Nephron progenitor cell (in vitro differentiated cells): ENCODE measurements at regions not wholly inside any gene's neighbourhood (a gene's known extent, or its start where the extent isn't known, plus 50 kb on each side); places are given as distances from the start of the nearest gene placed in this dataset.

Experiments used
- DNase-seq: peaks from one replicate; pipeline ENCODE4 v3.0.0; 2021
- H3K27ac Mint-ChIP-seq: 2 replicates; pipeline ENCODE4 v1.8.0; 2021; ENCODE audit warnings: mild to moderate bottlenecking, moderate library complexity, mixed read lengths
- H3K27me3 Mint-ChIP-seq: 2 replicates; pipeline ENCODE4 v1.8.0; 2021; ENCODE audit warnings: mild to moderate bottlenecking, low read depth, mixed read lengths; ENCODE audit not compliant: poor library complexity
- H3K36me3 Mint-ChIP-seq: 2 replicates; pipeline ENCODE4 v1.8.0; 2021; ENCODE audit warnings: low read depth, mixed read lengths
- H3K4me1 Mint-ChIP-seq: 2 replicates; pipeline ENCODE4 v1.8.0; 2021; ENCODE audit warnings: mixed read lengths
- H3K4me3 Mint-ChIP-seq: 2 replicates; pipeline ENCODE4 v1.8.0; 2021; ENCODE audit warnings: mild to moderate bottlenecking, moderate library complexity, mixed read lengths
- H3K9me3 Mint-ChIP-seq: 2 replicates; pipeline ENCODE4 v1.8.0; 2021; ENCODE audit warnings: mild to moderate bottlenecking, moderate library complexity, mixed read lengths
- CTCF ChIP-seq: fragments of 200-600 bp; sonication (generic); IDR thresholded peaks from 2 replicates; pipeline ENCODE4 v1.5.0; 2021; ENCODE audit warnings: antibody characterized with exemption

- H3K27ac Mint-ChIP-seq, result no peak overlapping the region
- H3K4me3 Mint-ChIP-seq, result no peak overlapping the region
- TF ChIP-seq CTCF, result no peak
- H3K4me1 Mint-ChIP-seq, result peaks cover 6% of the 10 kb centered on the region
- DNase-seq, result no peak
- peaks cover 22% of the 10 kb centered on the region for H3K27me3 Mint-ChIP-seq
- no peaks in the 10 kb centered on the region for H3K9me3 Mint-ChIP-seq
- H3K36me3 Mint-ChIP-seq, result no peaks in the 10 kb centered on the region
Observed at GRCh38 chr5:6282352-6282751, 96.0 kb downstream of the MED10 start.

- Mint-ChIP-seq H3K4me3 (no peak overlapping the region), H3K27me3 (peaks cover 28% of the 10 kb centered on the region), H3K4me1 (peaks cover 6% of the 10 kb centered on the region), H3K36me3 (no peaks in the 10 kb centered on the region), H3K27ac (no peak overlapping the region), H3K9me3 (no peaks in the 10 kb centered on the region)
- TF ChIP-seq CTCF, result no peak
- no peak for DNase-seq
Observed at GRCh38 chr5:6281818-6282217, 96.5 kb downstream of the MED10 start.

GRCh38 chr5:6280425-6281100, 97.8 kb downstream of the MED10 start:
- Mint-ChIP-seq H3K4me1 (peaks cover 6% of the 10 kb centered on the region), H3K9me3 (no peaks in the 10 kb centered on the region), H3K27me3 (peaks cover 29% of the 10 kb centered on the region), H3K4me3 (no peak overlapping the region), H3K36me3 (no peaks in the 10 kb centered on the region), H3K27ac (no peak overlapping the region)
- DNase-seq, result no peak
- TF ChIP-seq CTCF, result no peak

- no peak overlapping the region for H3K27ac Mint-ChIP-seq
- DNase-seq, result no peak
- H3K27me3 Mint-ChIP-seq, result peaks cover 29% of the 10 kb centered on the region
- no peaks in the 10 kb centered on the region for H3K36me3 Mint-ChIP-seq
- H3K4me3 Mint-ChIP-seq, result no peak overlapping the region
- H3K4me1 Mint-ChIP-seq, result peaks cover 6% of the 10 kb centered on the region
- TF ChIP-seq CTCF, result no peak
- no peaks in the 10 kb centered on the region for H3K9me3 Mint-ChIP-seq
Observed at GRCh38 chr5:6279607-6280006, 98.7 kb downstream of the MED10 start.

GRCh38 chr5:6274846-6275543, 103.4 kb downstream of the MED10 start:
- TF ChIP-seq CTCF, result no peak
- peaks cover 18% of the 10 kb centered on the region for H3K27me3 Mint-ChIP-seq
- peaks cover 6% of the 10 kb centered on the region for H3K4me1 Mint-ChIP-seq
- no peak overlapping the region for H3K4me3 Mint-ChIP-seq
- H3K27ac Mint-ChIP-seq, result no peak overlapping the region
- peaks cover 8% of the 10 kb centered on the region for H3K9me3 Mint-ChIP-seq
- H3K36me3 Mint-ChIP-seq, result no peaks in the 10 kb centered on the region
- DNase-seq, result no peak

- H3K4me1 Mint-ChIP-seq, result no peaks in the 10 kb centered on the region
- peak overlapping the region; percentile 1 for H3K27ac Mint-ChIP-seq
- peaks cover 8% of the 10 kb centered on the region for H3K9me3 Mint-ChIP-seq
- no peak for DNase-seq
- H3K27me3 Mint-ChIP-seq, result peaks cover 16% of the 10 kb centered on the region
- no peaks in the 10 kb centered on the region for H3K36me3 Mint-ChIP-seq
- no peak overlapping the region for H3K4me3 Mint-ChIP-seq
- TF ChIP-seq CTCF, result no peak
Observed at GRCh38 chr5:6273749-6274148, 104.6 kb downstream of the MED10 start.
